WTC11 (cell line): ENCODE measurements at regions not wholly inside any gene's neighbourhood (a gene's known extent, or its start where the extent isn't known, plus 50 kb on each side); places are given as distances from the start of the nearest gene placed in this dataset.

Experiments used
- ATAC-seq: fragments of 200-7000 bp; cut with Tn5 transposase; 2 replicates; pipeline ENCODE4 v1.10.0; 2021; ENCODE audit warnings: mild to moderate bottlenecking, moderate library complexity
- CTCF ChIA-PET: fragments of 300-600 bp; sonication (Branson Sonifier 250); formaldehyde crosslinking; loops from one replicate; lab custom pipeline; 2021; ENCODE audit warnings: antibody characterized with exemption; lab: Charles Lee
- POLR2A ChIA-PET: fragments of 350-600 bp; sonication (Branson Sonifier 250); formaldehyde crosslinking; loops from one replicate; lab custom pipeline; 2021; ENCODE audit warnings: antibody characterized with exemption; lab: Charles Lee
- DNase-seq: peaks from one replicate; pipeline ENCODE4 v3.0.0; 2021; ENCODE audit warnings: low spot score
- H3K27ac Mint-ChIP-seq: 2 replicates; pipeline ENCODE4 v1.8.0; 2021; ENCODE audit warnings: mixed read lengths
- H3K27me3 Mint-ChIP-seq: 2 replicates; pipeline ENCODE4 v1.8.0; 2021; ENCODE audit warnings: low read depth, mild to moderate bottlenecking, moderate library complexity, mixed read lengths
- H3K36me3 Mint-ChIP-seq: 2 replicates; pipeline ENCODE4 v1.8.0; 2021; ENCODE audit warnings: mixed read lengths
- H3K4me1 Mint-ChIP-seq: 2 replicates; pipeline ENCODE4 v1.8.0; 2022; ENCODE audit warnings: mixed read lengths
- H3K4me3 Mint-ChIP-seq: 2 replicates; pipeline ENCODE4 v1.8.0; 2021; ENCODE audit warnings: mild to moderate bottlenecking, moderate library complexity, mixed read lengths
- H3K9me3 Mint-ChIP-seq: 2 replicates; pipeline ENCODE4 v1.8.0; 2021; ENCODE audit warnings: mixed read lengths
- ARID4B ChIP-seq: sonication (generic); formaldehyde crosslinking; IDR thresholded peaks from 2 replicates; pipeline ENCODE4 v1.8.0; 2023; ENCODE audit warnings: missing genetic modification reagents, mild to moderate bottlenecking, borderline replicate concordance
- ATF1 ChIP-seq: sonication (generic); formaldehyde crosslinking; IDR thresholded peaks from 2 replicates; pipeline ENCODE4 v1.8.1; 2023; ENCODE audit warnings: mild to moderate bottlenecking, moderate library complexity, missing genetic modification reagents
- ATF2 ChIP-seq: sonication (generic); formaldehyde crosslinking; IDR thresholded peaks from 2 replicates; pipeline ENCODE4 v1.8.1; 2022; ENCODE audit warnings: low read depth, missing genetic modification reagents, borderline replicate concordance
- CDX4 ChIP-seq: fragments of 250-450 bp; sonication (Bioruptor Pico); IDR thresholded peaks from 2 replicates; pipeline ENCODE4 v1.9.0; 2021; ENCODE audit warnings: moderate library complexity, mild to moderate bottlenecking, inconsistent platforms, borderline replicate concordance
- FOXP1 ChIP-seq: sonication (generic); formaldehyde crosslinking; IDR thresholded peaks from 2 replicates; pipeline ENCODE4 v1.8.0; 2022; ENCODE audit warnings: missing genetic modification reagents, mild to moderate bottlenecking, moderate library complexity, borderline replicate concordance
- FOXP4 ChIP-seq: sonication (generic); formaldehyde crosslinking; IDR thresholded peaks from 2 replicates; pipeline ENCODE4 v1.8.0; 2022; ENCODE audit warnings: mild to moderate bottlenecking, missing genetic modification reagents
- GTF2I ChIP-seq: fragments of 250-450 bp; sonication (Bioruptor Pico); conservative IDR thresholded peaks from 2 replicates; pipeline ENCODE4 v1.4.0; 2021; ENCODE audit warnings: mild to moderate bottlenecking
- IRF1 ChIP-seq: sonication (generic); formaldehyde crosslinking; IDR thresholded peaks from 2 replicates; pipeline ENCODE4 v1.8.0; 2023; ENCODE audit warnings: missing genetic modification reagents
- IRF2 ChIP-seq: sonication (generic); formaldehyde crosslinking; IDR thresholded peaks from 2 replicates; pipeline ENCODE4 v1.8.0; 2022; ENCODE audit warnings: low read depth, missing genetic modification reagents, borderline replicate concordance
- MLX ChIP-seq: sonication (generic); formaldehyde crosslinking; IDR thresholded peaks from 2 replicates; pipeline ENCODE4 v1.8.1; 2023; ENCODE audit warnings: mild to moderate bottlenecking, missing genetic modification reagents, moderate library complexity
- MYBL2 ChIP-seq: sonication (generic); formaldehyde crosslinking; IDR thresholded peaks from 2 replicates; pipeline ENCODE4 v1.8.1; 2023; ENCODE audit warnings: mild to moderate bottlenecking, moderate library complexity, missing genetic modification reagents
- NR3C1 ChIP-seq: sonication (generic); formaldehyde crosslinking; conservative IDR thresholded peaks from 2 replicates; pipeline ENCODE4 v1.8.1; 2023; ENCODE audit warnings: low read depth, mild to moderate bottlenecking, missing genetic modification reagents
- SMAD4 ChIP-seq: sonication (generic); formaldehyde crosslinking; IDR thresholded peaks from 2 replicates; pipeline ENCODE4 v1.8.0; 2022; ENCODE audit warnings: mild to moderate bottlenecking, missing genetic modification reagents
- SOX15 ChIP-seq: fragments of 250-450 bp; sonication (Bioruptor Pico); IDR thresholded peaks from 2 replicates; pipeline ENCODE4 v1.9.0; 2021; ENCODE audit warnings: mild to moderate bottlenecking
- SP1 ChIP-seq: sonication (generic); formaldehyde crosslinking; conservative IDR thresholded peaks from 2 replicates; pipeline ENCODE4 v1.8.1; 2022; ENCODE audit warnings: missing genetic modification reagents
- STAT6 ChIP-seq: sonication (generic); formaldehyde crosslinking; conservative IDR thresholded peaks from 2 replicates; pipeline ENCODE4 v1.8.1; 2023; ENCODE audit warnings: mild to moderate bottlenecking, low read depth, missing genetic modification reagents, moderate library complexity
- TP53 ChIP-seq: sonication (generic); formaldehyde crosslinking; IDR thresholded peaks from 2 replicates; pipeline ENCODE4 v1.8.1; 2023; ENCODE audit warnings: mild to moderate bottlenecking, missing genetic modification reagents
- ZNF138 ChIP-seq: sonication (generic); formaldehyde crosslinking; conservative IDR thresholded peaks from 2 replicates; pipeline ENCODE4 v1.8.1; 2022; ENCODE audit warnings: mild to moderate bottlenecking, moderate library complexity, missing genetic modification reagents
- ZNF219 ChIP-seq: sonication (generic); formaldehyde crosslinking; IDR thresholded peaks from 2 replicates; pipeline ENCODE4 v1.8.0; 2023; ENCODE audit warnings: missing genetic modification reagents, mild to moderate bottlenecking, borderline replicate concordance
- ZNF512 ChIP-seq: sonication (generic); formaldehyde crosslinking; IDR thresholded peaks from 2 replicates; pipeline ENCODE4 v1.8.1; 2022; ENCODE audit warnings: missing genetic modification reagents, borderline replicate concordance
- ZNF671 ChIP-seq: fragments of 250-450 bp; sonication (Bioruptor Pico); IDR thresholded peaks from 2 replicates; pipeline ENCODE4 v1.8.0; 2021; ENCODE audit warnings: mild to moderate bottlenecking

- TF ChIP-seq FOXP4 (CRISPR knock-in tag) (no peak), FOXP1 (CRISPR knock-in tag) (no peak), ZNF671 (CRISPR knock-in tag) (no peak), ARID4B (no peak), MYBL2 (CRISPR knock-in tag) (no peak), ATF2 (no peak), SOX15 (CRISPR knock-in tag) (no peak)
These were observed 156.6 kb upstream of the HCRTR2 start (continued) for GRCh38 chr6:55017555-55018300.

- H3K36me3 Mint-ChIP-seq = no peaks in the 10 kb centered on the region
These were observed 154.7 kb upstream of the HCRTR2 start for GRCh38 chr6:55019591-55019990.

More at GRCh38 chr6:55019591-55019990, 154.7 kb upstream of the HCRTR2 start:
- no peak overlapping the region for H3K27ac Mint-ChIP-seq
- H3K4me1 Mint-ChIP-seq = peaks cover 4% of the 10 kb centered on the region; the same call in 1 of the 2 replicates
- ATAC-seq (no peak), DNase-seq (no peak)
- no peaks in the 10 kb centered on the region for H3K27me3 Mint-ChIP-seq
- TF ChIP-seq NR3C1 (CRISPR knock-in tag) (no peak), SMAD4 (no peak), TP53 (CRISPR knock-in tag) (no peak), ATF1 (no peak), ZNF219 (no peak), IRF2 (CRISPR knock-in tag) (no peak), STAT6 (CRISPR knock-in tag) (no peak), MLX (no peak), IRF1 (no peak), GTF2I (no peak), ZNF512 (CRISPR knock-in tag) (no peak), ZNF138 (no peak), SP1 (CRISPR knock-in tag) (no peak), CDX4 (CRISPR knock-in tag) (no peak)
- no peak overlapping the region for H3K4me3 Mint-ChIP-seq
- ChIA-PET CTCF (no interaction called here), POLR2A (no interaction called here)
- H3K9me3 Mint-ChIP-seq = peaks cover 14% of the 10 kb centered on the region; the same call in 1 of the 2 replicates
